HG03558 (cell line): ENCODE measurements at regions not wholly inside any gene's neighbourhood (a gene's known extent, or its start where the extent isn't known, plus 50 kb on each side); places are given as distances from the start of the nearest gene placed in this dataset.
A peak's percentile ranks its signal among the peaks of the same experiment; 100 is the strongest.

Source experiments
- ATAC-seq: cut with Tn5 transposase; IDR thresholded peaks from one replicate; pipeline ENCODE4 v1.9.1; 2021; ENCODE audit warnings: moderate number of reproducible peaks; ENCODE audit not compliant: unreplicated experiment; ENCODE audit errors: extremely low read depth

- no peak for ATAC-seq
Observed at GRCh38 chr1:101154547-101154946, 82.3 kb upstream of the S1PR1 start.

GRCh38 chr1:101153692-101154091, 83.1 kb upstream of the S1PR1 start:
- ATAC-seq = no peak

DNA sequence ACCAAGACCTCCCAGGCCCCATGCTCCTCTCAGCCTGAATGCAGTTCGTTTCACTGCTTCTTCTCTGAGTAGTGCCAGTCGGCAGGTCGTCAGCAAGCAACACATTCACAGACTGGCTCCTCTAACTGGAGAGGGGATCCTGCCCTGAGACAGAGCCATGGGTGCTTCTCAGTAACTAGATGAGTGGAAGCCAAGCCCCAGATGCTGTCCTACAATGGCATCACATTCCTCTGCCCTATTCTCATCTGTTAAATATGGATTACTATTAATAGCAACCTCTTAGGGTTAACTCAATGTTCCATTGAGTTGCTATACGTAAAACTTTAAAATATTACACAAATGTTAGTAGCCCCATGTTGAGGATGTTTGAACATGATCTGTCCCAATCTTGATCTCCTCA, 84.2 kb upstream of the S1PR1 start:
- ATAC-seq = no peak

- no peak for ATAC-seq
Observed at GRCh38 chr1:101151286-101151685, 85.5 kb upstream of the S1PR1 start.

DNA sequence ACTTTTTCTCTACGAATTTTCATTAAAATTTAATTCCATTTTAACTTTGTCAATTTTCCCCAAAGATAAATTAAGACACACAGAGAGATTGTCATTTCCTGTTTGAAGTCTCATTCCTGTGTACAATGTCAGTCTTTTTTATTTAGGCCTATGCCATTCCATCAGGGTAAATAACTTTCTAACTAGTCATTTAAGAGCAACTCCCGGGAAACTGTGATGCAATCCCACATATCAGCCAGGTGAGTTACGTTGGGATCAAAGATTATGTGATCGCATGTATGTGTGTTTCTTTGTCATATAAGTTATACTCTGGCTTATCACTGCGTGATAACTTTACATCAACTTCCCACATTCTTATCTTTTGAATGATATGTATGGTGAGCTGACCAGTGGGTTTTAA, 86.1 kb upstream of the S1PR1 start:
- ATAC-seq = no peak

DNA sequence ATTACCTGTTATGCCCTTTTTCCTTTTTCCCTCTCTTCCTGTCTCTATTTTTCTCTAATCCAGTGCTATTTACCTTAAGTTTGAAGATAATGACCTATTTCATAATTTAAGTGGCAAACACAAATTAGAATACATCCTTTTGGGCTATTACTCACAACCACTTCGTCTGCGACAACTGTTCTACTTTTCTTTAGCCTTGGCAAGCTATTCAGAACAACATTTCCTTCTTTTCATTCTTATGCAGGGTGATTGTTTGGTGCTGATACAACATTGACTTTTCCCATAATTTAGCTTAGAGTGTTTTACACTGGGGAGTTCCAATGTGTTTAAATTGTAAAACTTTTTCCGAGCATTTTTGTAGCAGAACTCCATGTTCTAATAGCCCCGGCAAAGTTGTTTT, 86.6 kb upstream of the S1PR1 start:
- no peak for ATAC-seq

DNA sequence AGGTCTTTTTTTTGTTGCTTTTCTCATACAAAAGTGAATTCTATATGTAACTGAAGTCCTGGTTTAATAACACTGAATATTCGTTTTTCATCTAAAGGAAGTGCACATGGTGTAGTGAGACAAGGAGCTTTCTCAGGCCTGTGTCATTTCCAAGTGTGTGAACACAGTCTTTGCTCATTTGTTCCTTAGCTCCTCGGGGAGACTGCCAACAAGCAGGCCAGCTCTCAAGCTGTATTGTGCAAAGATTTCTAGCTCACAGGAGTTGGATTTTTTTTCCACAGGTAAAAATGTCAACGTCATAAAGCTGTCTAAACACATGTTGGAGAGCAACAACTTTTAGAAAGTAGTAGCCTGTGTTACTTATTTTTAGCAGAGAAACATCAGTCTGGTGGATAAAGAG, 87.8 kb upstream of the S1PR1 start:
- no peak for ATAC-seq

DNA sequence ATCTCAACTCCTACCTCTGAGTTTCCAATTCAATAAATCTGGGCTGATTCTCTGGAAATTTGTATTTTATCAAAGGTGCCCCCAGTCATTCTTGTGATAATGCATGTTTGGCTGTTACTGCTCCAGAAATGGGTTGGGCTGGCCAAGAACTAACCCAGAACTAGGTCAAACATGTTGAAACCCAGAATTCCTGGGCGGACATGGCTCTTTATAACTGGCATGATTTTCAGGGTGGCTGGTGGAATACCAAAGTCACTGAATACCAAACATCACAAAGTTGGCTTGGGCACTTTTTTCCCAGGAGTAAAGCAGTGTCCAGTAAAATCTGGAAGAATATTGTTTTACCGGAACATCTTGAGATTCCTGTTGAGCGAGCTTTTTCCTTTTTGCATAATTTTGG, 89.4 kb upstream of the S1PR1 start:
- no peak for ATAC-seq

DNA sequence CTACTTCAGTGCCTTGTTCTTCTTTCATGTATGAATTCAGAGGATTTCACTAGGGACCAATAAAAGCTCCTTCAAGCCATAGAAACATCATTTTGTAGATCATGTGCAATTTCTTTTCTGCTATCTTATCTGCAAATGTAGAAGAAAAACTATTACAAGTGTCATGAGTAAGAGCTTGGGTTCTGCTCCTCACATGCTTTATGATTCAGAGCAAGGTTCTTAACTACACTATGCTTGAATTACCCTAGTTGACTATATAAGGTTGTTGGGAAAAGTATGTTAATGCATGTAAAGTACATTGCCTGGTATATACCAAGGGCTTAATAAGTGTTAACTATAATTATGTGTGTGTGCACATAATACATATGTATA, 91.4 kb upstream of the S1PR1 start:
- ATAC-seq = no peak

DNA sequence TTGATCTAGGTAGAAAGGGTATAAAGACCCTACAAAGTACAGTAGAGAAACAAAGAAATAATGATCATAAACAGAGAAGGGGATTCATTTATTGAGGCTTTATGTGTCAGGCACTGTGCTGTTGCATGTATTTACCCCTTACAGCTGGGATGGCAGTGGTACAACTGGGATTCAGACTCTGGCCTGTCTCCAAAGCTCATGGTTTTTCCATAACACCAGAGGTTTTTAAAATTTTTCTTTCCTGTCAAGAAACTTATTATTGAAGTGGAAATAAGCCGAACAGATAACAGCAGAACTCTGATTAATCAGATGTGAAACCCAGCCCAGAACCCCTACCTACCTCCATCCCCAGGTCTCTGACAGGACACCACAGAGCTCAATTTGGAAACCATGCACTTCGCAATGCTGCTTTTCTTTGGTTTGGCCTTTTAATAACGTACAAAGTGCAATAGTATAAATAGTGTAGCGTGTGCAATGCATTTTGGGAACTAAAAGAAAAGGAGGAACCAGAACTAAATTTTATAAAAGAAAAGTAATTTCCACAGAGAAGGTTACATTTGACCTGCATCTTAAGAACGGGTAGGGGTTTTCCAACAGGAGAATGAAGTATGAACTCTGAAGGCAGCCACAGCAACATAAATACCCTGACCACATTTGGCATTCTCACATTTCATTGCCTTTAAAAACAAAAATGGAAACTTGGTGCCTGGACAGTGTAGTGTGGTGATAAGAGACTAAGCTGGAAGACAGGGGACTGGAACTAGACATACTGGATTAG, 92.0 kb upstream of the S1PR1 start:
- ATAC-seq = no peak

GRCh38 chr1:101142244-101142643, 94.6 kb upstream of the S1PR1 start:
- no peak for ATAC-seq

GRCh38 chr1:101141376-101141775, 95.4 kb upstream of the S1PR1 start:
- no peak for ATAC-seq

GRCh38 chr1:101139821-101140718, 96.7 kb upstream of the S1PR1 start:
- no peak for ATAC-seq

DNA sequence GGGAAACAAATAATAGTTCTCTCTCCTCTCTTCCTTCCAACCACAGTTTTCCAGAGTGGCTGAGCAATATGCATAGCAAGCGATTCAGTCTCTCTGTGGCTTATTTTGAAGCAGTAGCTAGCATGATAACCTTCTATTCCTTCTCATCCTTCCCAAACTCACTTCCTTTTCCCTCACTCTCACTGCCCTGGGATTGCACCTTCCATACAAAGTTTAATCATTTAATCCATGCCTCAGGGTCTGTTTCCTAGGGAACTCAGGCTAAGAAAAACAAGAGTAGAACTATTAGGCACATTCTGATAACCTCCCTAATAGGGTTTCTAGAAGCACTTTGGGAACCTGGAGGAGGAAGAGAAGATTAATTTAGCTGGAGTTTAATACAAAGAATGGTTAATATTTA, 97.7 kb upstream of the S1PR1 start:
- ATAC-seq = no peak

DNA sequence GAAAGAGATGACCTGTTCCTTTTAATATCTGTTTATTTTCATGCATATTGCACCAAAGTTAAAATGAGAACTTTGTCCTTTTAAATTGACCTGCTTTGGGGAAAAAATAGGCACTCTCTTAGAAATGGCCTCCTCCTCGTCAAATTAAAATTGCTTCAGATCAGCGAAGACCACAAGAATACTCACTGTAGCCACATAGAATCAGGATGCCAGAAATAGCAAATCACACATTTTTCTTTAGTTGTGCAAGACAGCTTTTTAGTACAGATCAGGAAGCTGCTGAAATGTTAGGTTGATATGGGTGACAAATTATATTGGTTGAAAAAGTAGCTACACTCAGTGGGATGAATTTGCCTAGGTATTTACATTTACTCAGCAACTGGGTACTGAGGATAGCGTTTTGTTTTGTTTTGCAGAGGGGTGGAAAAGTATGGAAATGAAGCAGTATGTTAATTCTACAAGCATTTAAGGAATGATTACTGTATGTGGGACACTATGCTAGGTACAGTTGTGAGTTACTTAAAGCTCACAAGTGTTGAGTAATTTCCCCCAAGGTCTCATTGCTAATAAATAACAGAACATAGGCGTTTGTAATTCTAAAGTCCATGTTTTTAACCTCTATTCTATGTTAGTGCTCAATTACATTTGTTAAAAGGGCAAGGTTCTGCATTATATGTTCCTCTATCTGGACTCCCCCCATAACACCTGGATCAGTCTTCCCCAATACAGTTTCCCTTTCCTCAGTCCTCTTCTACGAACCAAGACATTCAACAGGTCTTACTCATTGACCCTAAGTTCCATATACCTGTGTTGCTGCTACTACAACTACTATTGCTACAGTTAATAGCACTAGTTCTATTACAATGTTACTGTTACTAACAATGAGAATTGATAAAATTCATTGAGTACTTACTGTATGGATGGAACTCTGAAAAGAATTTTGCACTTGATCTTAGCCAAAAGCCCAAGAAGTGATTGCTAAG, 99.4 kb upstream of the S1PR1 start:
- ATAC-seq = no peak

GRCh38 chr1:101136739-101137138, 100.1 kb upstream of the S1PR1 start:
- ATAC-seq = peak; percentile 50

GRCh38 chr1:101136271-101136670, 100.5 kb upstream of the S1PR1 start:
- ATAC-seq = no peak

- ATAC-seq = no peak
Observed at GRCh38 chr1:101135526-101135925, 101.3 kb upstream of the S1PR1 start.

DNA sequence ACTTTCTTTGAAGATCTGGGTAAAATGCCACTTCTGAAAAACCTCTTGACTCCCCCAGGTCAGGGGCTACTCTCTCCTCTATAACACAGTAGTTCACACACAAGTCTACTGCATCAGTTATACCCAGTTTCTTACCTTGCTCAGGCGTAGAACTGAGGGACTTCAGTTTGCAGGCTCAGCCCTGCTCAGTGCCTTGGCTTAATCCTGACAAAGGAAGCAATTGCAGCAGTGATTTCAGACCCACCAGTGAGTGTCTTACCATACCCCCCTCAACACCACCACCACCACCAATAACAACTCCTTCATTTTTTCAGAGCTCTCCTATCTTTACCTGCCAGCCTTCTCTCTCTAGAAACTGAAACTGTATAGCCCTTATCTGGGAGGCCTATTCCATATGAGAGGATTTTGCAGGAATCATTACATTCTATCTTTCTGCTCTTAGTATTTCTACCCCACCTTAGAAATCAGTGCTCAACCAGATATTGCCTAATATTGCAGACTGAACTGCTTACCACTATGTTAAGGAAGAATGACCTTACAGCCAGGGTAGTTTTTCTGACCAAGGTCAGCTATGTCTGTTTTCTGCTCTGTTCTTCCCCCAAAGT, 105.5 kb upstream of the S1PR1 start:
- no peak for ATAC-seq

- ATAC-seq = no peak
Observed at GRCh38 chr1:101130673-101131072, 105.1 kb upstream of the DPH5 start.
